Rectal smooth muscle tissue (tissue), 1 donor: ENCODE measurements at regions not wholly inside any gene's neighbourhood (a gene's known extent, or its start where the extent isn't known, plus 50 kb on each side); places are given as distances from the start of the nearest gene placed in this dataset.

Experiments
- H3K27ac ChIP-seq: one replicate; pipeline ENCODE4 v1.7.0; 2013; ENCODE audit warnings: low read depth, low read length, inconsistent platforms
- H3K27me3 ChIP-seq: one replicate; pipeline ENCODE4 v1.7.0; 2013; ENCODE audit warnings: low read length; ENCODE audit not compliant: control insufficient read depth, insufficient read depth
- H3K36me3 ChIP-seq: one replicate; pipeline ENCODE4 v1.7.0; 2013; ENCODE audit warnings: low read length; ENCODE audit not compliant: control insufficient read depth, insufficient read depth
- H3K4me1 ChIP-seq: one replicate; pipeline ENCODE4 v1.7.0; 2013; ENCODE audit warnings: low read length; ENCODE audit not compliant: control insufficient read depth, insufficient read depth
- H3K4me3 ChIP-seq: one replicate; pipeline ENCODE4 v1.7.0; 2013; ENCODE audit warnings: low read length
- H3K9ac ChIP-seq: one replicate; pipeline ENCODE4 v1.7.0; 2013; ENCODE audit warnings: low read length

- H3K27me3 ChIP-seq: no peaks in the 10 kb centered on the region
- no peak overlapping the region for H3K27ac ChIP-seq
- no peaks in the 10 kb centered on the region for H3K4me1 ChIP-seq
- no peak overlapping the region for H3K9ac ChIP-seq
- H3K36me3 ChIP-seq: no peaks in the 10 kb centered on the region
- H3K4me3 ChIP-seq: no peak overlapping the region
These were observed 326.3 kb downstream of the KCNRG start for GRCh38 chr13:50341526-50341925.

GRCh38 chr13:50344717-50345116 lies 329.5 kb downstream of the KCNRG start:
- Histone ChIP-seq H3K27ac (no peak overlapping the region), H3K36me3 (no peaks in the 10 kb centered on the region), H3K4me3 (no peak overlapping the region), H3K4me1 (no peaks in the 10 kb centered on the region), H3K9ac (no peak overlapping the region), H3K27me3 (no peaks in the 10 kb centered on the region)

- Histone ChIP-seq H3K27ac (no peak overlapping the region), H3K4me3 (no peak overlapping the region), H3K27me3 (no peaks in the 10 kb centered on the region), H3K36me3 (no peaks in the 10 kb centered on the region), H3K4me1 (no peaks in the 10 kb centered on the region), H3K9ac (no peak overlapping the region)
These were observed 330.6 kb downstream of the KCNRG start for GRCh38 chr13:50345804-50346203.

- Histone ChIP-seq H3K4me1 (no peaks in the 10 kb centered on the region), H3K36me3 (no peaks in the 10 kb centered on the region), H3K27me3 (no peaks in the 10 kb centered on the region), H3K27ac (no peak overlapping the region), H3K4me3 (no peak overlapping the region), H3K9ac (no peak overlapping the region)
These were observed 333.1 kb downstream of the KCNRG start for GRCh38 chr13:50348371-50348770.

- Histone ChIP-seq H3K27ac (no peak overlapping the region), H3K27me3 (no peaks in the 10 kb centered on the region), H3K9ac (no peak overlapping the region), H3K4me3 (no peak overlapping the region), H3K36me3 (no peaks in the 10 kb centered on the region), H3K4me1 (peaks cover 6% of the 10 kb centered on the region)
These were observed 337.7 kb downstream of the KCNRG start for GRCh38 chr13:50352720-50353480.

GRCh38 chr13:50353651-50354415 lies 338.6 kb downstream of the KCNRG start:
- no peak overlapping the region for H3K4me3 ChIP-seq
- H3K27me3 ChIP-seq: no peaks in the 10 kb centered on the region
- H3K4me1 ChIP-seq: peaks cover 14% of the 10 kb centered on the region
- H3K9ac ChIP-seq: no peak overlapping the region
- H3K36me3 ChIP-seq: no peaks in the 10 kb centered on the region
- H3K27ac ChIP-seq: no peak overlapping the region

- H3K9ac ChIP-seq: no peak overlapping the region
- no peak overlapping the region for H3K27ac ChIP-seq
- H3K4me3 ChIP-seq: no peak overlapping the region
- no peaks in the 10 kb centered on the region for H3K27me3 ChIP-seq
- H3K36me3 ChIP-seq: no peaks in the 10 kb centered on the region
- peaks cover 16% of the 10 kb centered on the region for H3K4me1 ChIP-seq
These were observed 340.6 kb downstream of the KCNRG start for GRCh38 chr13:50355797-50356196.

- Histone ChIP-seq H3K27me3 (no peaks in the 10 kb centered on the region), H3K4me1 (peaks cover 16% of the 10 kb centered on the region), H3K36me3 (no peaks in the 10 kb centered on the region), H3K27ac (peak overlapping the region; percentile 35), H3K9ac (no peak overlapping the region), H3K4me3 (no peak overlapping the region)
These were observed 341.9 kb downstream of the KCNRG start for GRCh38 chr13:50357136-50357535.

GRCh38 chr13:50357586-50358118 lies 342.4 kb downstream of the KCNRG start:
- Histone ChIP-seq H3K27ac (peak overlapping the region; percentile 35), H3K4me3 (no peak overlapping the region), H3K36me3 (no peaks in the 10 kb centered on the region), H3K9ac (no peak overlapping the region), H3K4me1 (peaks cover 16% of the 10 kb centered on the region), H3K27me3 (no peaks in the 10 kb centered on the region)

GRCh38 chr13:50358231-50359040 lies 343.2 kb downstream of the KCNRG start:
- Histone ChIP-seq H3K4me1 (peaks cover 16% of the 10 kb centered on the region), H3K9ac (no peak overlapping the region), H3K36me3 (no peaks in the 10 kb centered on the region), H3K4me3 (no peak overlapping the region), H3K27ac (peak overlapping the region; percentile 71), H3K27me3 (no peaks in the 10 kb centered on the region)

GRCh38 chr13:50359041-50359367 lies 343.8 kb downstream of the KCNRG start:
- no peaks in the 10 kb centered on the region for H3K36me3 ChIP-seq
- H3K27me3 ChIP-seq: no peaks in the 10 kb centered on the region
- H3K27ac ChIP-seq: no peak overlapping the region
- H3K9ac ChIP-seq: no peak overlapping the region
- H3K4me1 ChIP-seq: peaks cover 16% of the 10 kb centered on the region
- H3K4me3 ChIP-seq: no peak overlapping the region

GRCh38 chr13:50359779-50360178 lies 344.5 kb downstream of the KCNRG start:
- Histone ChIP-seq H3K27ac (no peak overlapping the region), H3K4me3 (no peak overlapping the region), H3K4me1 (peaks cover 16% of the 10 kb centered on the region)

More at GRCh38 chr13:50359779-50360178, 344.5 kb downstream of the KCNRG start:
- H3K36me3 ChIP-seq: no peaks in the 10 kb centered on the region
- no peak overlapping the region for H3K9ac ChIP-seq
- H3K27me3 ChIP-seq: no peaks in the 10 kb centered on the region
